ENCODE measurements at regions not wholly inside any gene's neighbourhood (a gene's known extent, or its start where the extent isn't known, plus 50 kb on each side); places are given as distances from the start of the nearest gene placed in this dataset.
A peak's percentile ranks its signal among the peaks of the same experiment; 100 is the strongest.

DNA sequence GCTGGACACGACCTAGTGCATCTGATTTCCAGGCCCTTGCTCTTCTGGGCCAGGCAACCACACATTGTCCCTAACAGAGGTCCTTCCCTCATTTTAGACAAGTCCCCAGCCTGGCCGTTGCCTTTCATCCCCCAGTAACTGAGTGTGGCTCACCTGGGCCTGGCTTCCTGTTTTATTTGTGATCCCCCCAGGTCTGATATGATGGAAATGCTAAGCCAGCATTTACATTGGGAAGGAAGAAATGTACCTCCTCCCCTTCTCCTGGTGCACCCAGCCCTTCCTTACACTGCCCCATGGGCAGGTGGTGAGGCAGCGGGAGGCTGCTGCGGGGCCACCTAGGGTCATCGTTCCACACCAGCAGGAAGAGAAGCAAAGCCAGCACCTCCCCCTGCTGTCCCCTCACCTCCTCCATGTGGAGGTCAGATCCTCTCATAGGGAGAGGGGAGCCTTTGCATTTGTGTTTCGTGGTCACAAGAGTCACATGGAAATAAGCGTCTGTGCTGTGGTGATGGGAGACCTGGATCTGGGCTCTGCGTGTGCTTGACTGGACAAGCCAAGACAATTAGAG lies 108.8 kb downstream of the GLRX3 start:
- DNase-seq (peak in 1 of 5 donors; percentile 8), FAIRE-seq (no peak)

DNA sequence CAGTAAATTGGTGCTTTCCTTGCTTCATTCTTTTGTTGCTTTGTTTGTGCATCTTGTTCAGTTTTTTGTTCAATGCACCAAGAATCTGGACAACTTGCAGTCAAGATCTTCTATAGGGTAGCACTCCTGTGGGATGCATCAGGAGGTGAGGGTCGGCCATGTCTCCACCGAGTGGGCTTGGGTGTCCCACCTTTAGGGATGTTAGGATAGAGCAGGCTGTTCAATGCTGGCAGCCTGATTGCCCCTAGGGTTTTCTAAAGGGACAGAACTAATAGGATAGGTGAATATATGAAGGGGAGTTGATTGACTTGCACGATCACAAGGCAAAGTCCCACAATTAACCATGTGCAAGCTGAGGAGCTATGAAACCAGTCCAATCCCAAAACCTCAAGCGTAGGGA lies 109.9 kb downstream of the GLRX3 start:
- FAIRE-seq, result no peak
- no peak overlapping the region for H3K27ac ChIP-seq (ENCODE audit: low read depth in 2 of 2, low read length in 2 of 2)
- H3K27me3 ChIP-seq (ENCODE audit: control insufficient read depth, insufficient read depth, low read length), result no peaks in the 10 kb centered on the region
- TF ChIP-seq, protein P1, sequence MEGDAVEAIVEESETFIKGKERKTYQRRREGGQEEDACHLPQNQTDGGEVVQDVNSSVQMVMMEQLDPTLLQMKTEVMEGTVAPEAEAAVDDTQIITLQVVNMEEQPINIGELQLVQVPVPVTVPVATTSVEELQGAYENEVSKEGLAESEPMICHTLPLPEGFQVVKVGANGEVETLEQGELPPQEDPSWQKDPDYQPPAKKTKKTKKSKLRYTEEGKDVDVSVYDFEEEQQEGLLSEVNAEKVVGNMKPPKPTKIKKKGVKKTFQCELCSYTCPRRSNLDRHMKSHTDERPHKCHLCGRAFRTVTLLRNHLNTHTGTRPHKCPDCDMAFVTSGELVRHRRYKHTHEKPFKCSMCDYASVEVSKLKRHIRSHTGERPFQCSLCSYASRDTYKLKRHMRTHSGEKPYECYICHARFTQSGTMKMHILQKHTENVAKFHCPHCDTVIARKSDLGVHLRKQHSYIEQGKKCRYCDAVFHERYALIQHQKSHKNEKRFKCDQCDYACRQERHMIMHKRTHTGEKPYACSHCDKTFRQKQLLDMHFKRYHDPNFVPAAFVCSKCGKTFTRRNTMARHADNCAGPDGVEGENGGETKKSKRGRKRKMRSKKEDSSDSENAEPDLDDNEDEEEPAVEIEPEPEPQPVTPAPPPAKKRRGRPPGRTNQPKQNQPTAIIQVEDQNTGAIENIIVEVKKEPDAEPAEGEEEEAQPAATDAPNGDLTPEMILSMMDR (IDR thresholded peaks at IDR 0.05; ENCODE audit: borderline replicate concordance, extremely low read depth, insufficient read depth), result no peak
- no peaks in the 10 kb centered on the region for H3K4me1 ChIP-seq (ENCODE audit: control insufficient read depth in 2 of 3, insufficient read depth in 2 of 3, low read depth in 1 of 3, low read length in 3 of 3)
- peak in 1 of 5 donors; percentile 5 for DNase-seq
- no peaks in the 10 kb centered on the region for H3K36me3 ChIP-seq (ENCODE audit: control insufficient read depth in 2 of 3, insufficient read depth in 3 of 3, low read length in 3 of 3)
- intact Hi-C loops (cut with DNase I), result no loop called here
- H3K4me3 ChIP-seq (ENCODE audit: low read length in 3 of 3), result no peak overlapping the region
- no peak overlapping the region for H3K9ac ChIP-seq (ENCODE audit: low read length in 3 of 3)
- peaks cover 0 to 7% (median 2%) of the 10 kb centered on the region in 3 donors for H3K9me3 ChIP-seq (ENCODE audit: control insufficient read depth in 2 of 3, insufficient read depth in 1 of 3, low read length in 3 of 3)

More for the DNA sequence above, 108.8 kb downstream of the GLRX3 start:
- TF ChIP-seq, protein P1 (IDR thresholded peaks at IDR 0.05; ENCODE audit: borderline replicate concordance, extremely low read depth, insufficient read depth), result no peak
- Histone ChIP-seq H3K4me1 (ENCODE audit: control insufficient read depth in 2 of 3, insufficient read depth in 2 of 3, low read depth in 1 of 3, low read length in 3 of 3) (no peaks in the 10 kb centered on the region), H3K27ac (ENCODE audit: low read depth in 2 of 2, low read length in 2 of 2) (no peak overlapping the region), H3K9ac (ENCODE audit: low read length in 3 of 3) (no peak overlapping the region), H3K9me3 (ENCODE audit: control insufficient read depth in 2 of 3, insufficient read depth in 1 of 3, low read length in 3 of 3) (peaks cover 0 to 9% (median 2%) of the 10 kb centered on the region in 3 donors), H3K27me3 (ENCODE audit: control insufficient read depth, insufficient read depth, low read length) (no peaks in the 10 kb centered on the region), H3K4me3 (ENCODE audit: low read length in 3 of 3) (no peak overlapping the region), H3K36me3 (ENCODE audit: control insufficient read depth in 2 of 3, insufficient read depth in 3 of 3, low read length in 3 of 3) (no peaks in the 10 kb centered on the region)
- intact Hi-C loops (cut with DNase I), result no loop called here

DNA sequence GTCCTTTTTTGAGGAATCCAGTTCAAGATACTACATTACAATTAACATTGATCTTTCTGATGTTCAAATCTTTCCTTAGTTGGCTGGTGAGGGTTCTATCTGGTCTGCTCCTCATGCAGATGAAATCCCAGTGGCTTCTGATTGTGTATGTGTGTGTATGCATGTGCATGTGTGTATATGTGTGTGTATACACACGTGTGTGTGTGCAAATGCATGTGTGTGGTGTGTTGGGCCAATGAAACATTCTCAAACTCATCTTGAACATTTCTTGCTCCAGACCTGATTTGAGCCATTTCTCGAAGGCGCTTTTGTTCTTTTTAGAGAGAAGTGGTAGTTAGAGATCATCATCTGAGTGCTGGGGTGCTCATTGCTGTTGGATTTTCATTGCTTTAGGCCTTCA lies 113.9 kb downstream of the GLRX3 start:
- Histone ChIP-seq H3K36me3 (ENCODE audit: control insufficient read depth in 2 of 3, insufficient read depth in 3 of 3, low read length in 3 of 3) (no peaks in the 10 kb centered on the region), H3K4me1 (ENCODE audit: control insufficient read depth in 2 of 3, insufficient read depth in 2 of 3, low read depth in 1 of 3, low read length in 3 of 3) (no peaks in the 10 kb centered on the region), H3K9ac (ENCODE audit: low read length in 3 of 3) (no peak overlapping the region), H3K4me3 (ENCODE audit: low read length in 3 of 3) (no peak overlapping the region), H3K9me3 (ENCODE audit: control insufficient read depth in 2 of 3, insufficient read depth in 1 of 3, low read length in 3 of 3) (peaks cover 0 to 5% (median 0%) of the 10 kb centered on the region in 3 donors), H3K27me3 (ENCODE audit: control insufficient read depth, insufficient read depth, low read length) (no peaks in the 10 kb centered on the region), H3K27ac (ENCODE audit: low read depth in 2 of 2, low read length in 2 of 2) (no peak overlapping the region)
- intact Hi-C loops (cut with DNase I), result no loop called here
- DNase-seq (no peak), FAIRE-seq (no peak)
- TF ChIP-seq, protein P1 (IDR thresholded peaks at IDR 0.05; ENCODE audit: borderline replicate concordance, extremely low read depth, insufficient read depth), result no peak

DNA sequence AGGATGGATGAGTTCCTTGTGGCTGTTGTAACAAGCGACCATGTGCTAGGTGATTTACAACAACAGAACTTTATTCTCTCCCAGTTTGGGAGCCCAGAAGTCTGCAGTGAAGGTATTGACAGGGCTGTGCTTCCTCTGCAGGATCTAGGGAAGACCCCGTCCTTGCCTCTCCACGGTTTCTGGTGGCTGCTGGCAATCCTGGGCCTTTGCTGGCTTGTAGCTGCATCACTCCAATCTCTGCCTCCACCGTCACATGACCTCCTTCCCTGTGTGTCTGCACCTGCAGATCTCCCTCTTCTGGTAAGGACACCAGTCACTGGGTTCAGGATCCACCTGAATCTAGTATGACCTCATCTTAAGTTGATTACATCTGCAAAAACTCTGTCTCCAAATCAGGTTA lies 115.6 kb downstream of the GLRX3 start:
- DNase-seq (no peak), FAIRE-seq (no peak)
- Histone ChIP-seq H3K9me3 (ENCODE audit: control insufficient read depth in 2 of 3, insufficient read depth in 1 of 3, low read length in 3 of 3) (peaks cover 0 to 5% (median 2%) of the 10 kb centered on the region in 3 donors), H3K4me1 (ENCODE audit: control insufficient read depth in 2 of 3, insufficient read depth in 2 of 3, low read depth in 1 of 3, low read length in 3 of 3) (no peaks in the 10 kb centered on the region), H3K27me3 (ENCODE audit: control insufficient read depth, insufficient read depth, low read length) (no peaks in the 10 kb centered on the region), H3K9ac (ENCODE audit: low read length in 3 of 3) (no peak overlapping the region), H3K4me3 (ENCODE audit: low read length in 3 of 3) (no peak overlapping the region), H3K36me3 (ENCODE audit: control insufficient read depth in 2 of 3, insufficient read depth in 3 of 3, low read length in 3 of 3) (no peaks in the 10 kb centered on the region), H3K27ac (ENCODE audit: low read depth in 2 of 2, low read length in 2 of 2) (no peak overlapping the region)
- intact Hi-C loops (cut with DNase I), result no loop called here
- TF ChIP-seq, protein P1 (IDR thresholded peaks at IDR 0.05; ENCODE audit: borderline replicate concordance, extremely low read depth, insufficient read depth), result no peak
